K562 (cell line): ENCODE measurements at regions not wholly inside any gene's neighbourhood (a gene's known extent, or its start where the extent isn't known, plus 50 kb on each side); places are given as distances from the start of the nearest gene placed in this dataset.

Experiments
- ATAC-seq: fragments of 200-7000 bp; cut with Tn5 transposase; 3 replicates; pipeline ENCODE4 v1.9.1; 2020; ENCODE audit warnings: moderate library complexity
- BruUV-seq: library from RNA; stranded (reverse); fragments of 400-500 nt; replicated peaks from 2 replicates; lab custom pipeline; 2021; lab: Mats Ljungman, UMichigan
- CTCF ChIA-PET: fragments of 300-600 bp; formaldehyde crosslinking; extraction: SDS; loops from one replicate; lab custom pipeline; 2021; ENCODE audit warnings: low intra/inter-chr PET ratio; lab: Yijun Ruan, JAX
- POLR2A ChIA-PET: fragments of 300-600, 350-650 bp; sonication (Branson Sonifier 250); formaldehyde crosslinking; extraction: SDS; loops from one replicate; lab custom pipeline; 2021; ENCODE audit warnings: antibody characterized with exemption, inconsistent platforms; lab: Yijun Ruan, JAX
- DNase-seq, 4 experiments: peaks; one replicate each; pipeline versions ENCODE4 v3.0.0 to v3.0.0-alpha.2; 2011 to 2018; ENCODE audit warnings: low spot score in 3 of 4, mixed read lengths in 3 of 4; ENCODE audit errors: extremely low read depth in 1 of 4
- FAIRE-seq: peaks from 2 replicates; lab custom pipeline; 2011; peaks lifted over from hg19 to GRCh38; lab: Jason Lieb, UNC
- H2AFZ ChIP-seq: 2 replicates; pipeline ENCODE4 v1.6.0; 2011; ENCODE audit warnings: low read depth, low read length, control low read depth, inconsistent platforms
- H3K27ac ChIP-seq: fragments of 200-600 bp; 3 replicates; pipeline ENCODE4 v1.8.0; 2011; ENCODE audit warnings: low read depth, mild to moderate bottlenecking, control low read depth, inconsistent platforms, low read length, moderate library complexity, mixed read lengths; ENCODE audit errors: extremely low read depth
- H3K27me3 ChIP-seq, 2 experiments: fragments of 300-600 bp in 1 of 2; 2 replicates in 1 of 2; 3 replicates in 1 of 2; pipeline versions ENCODE4 v1.6.0 to v1.8.0; 2011; ENCODE audit warnings: inconsistent platforms in 2 of 2, low read length in 2 of 2, mild to moderate bottlenecking in 1 of 2, mixed read lengths in 1 of 2, moderate library complexity in 1 of 2; ENCODE audit not compliant: control insufficient read depth in 2 of 2, insufficient read depth in 2 of 2
- H3K36me3 ChIP-seq: fragments of 300-600 bp; 3 replicates; pipeline ENCODE4 v1.8.0; 2011; ENCODE audit warnings: mild to moderate bottlenecking, low read length, inconsistent platforms; ENCODE audit not compliant: control insufficient read depth, insufficient read depth
- H3K4me1 ChIP-seq, 2 experiments: fragments of 200-600 bp in 1 of 2; replicated peaks in 1 of 2; 2 replicates in 1 of 2; 3 replicates in 1 of 2; pipeline versions ENCODE4 v1.5.1 to v1.8.0; 2011; ENCODE audit warnings: inconsistent platforms in 2 of 2, low read length in 2 of 2, mild to moderate bottlenecking in 1 of 2, mixed read lengths in 1 of 2, moderate library complexity in 1 of 2; ENCODE audit not compliant: control insufficient read depth in 2 of 2, insufficient read depth in 2 of 2
- H3K4me2 ChIP-seq: 2 replicates; pipeline ENCODE4 v1.6.1; 2011; ENCODE audit warnings: low read length, control low read depth, inconsistent platforms, mixed read lengths; ENCODE audit not compliant: insufficient read depth
- H3K4me3 ChIP-seq: fragments of 200-600 bp; sonication (generic), shearing (Covaris generic); 2 replicates; pipeline ENCODE4 v1.5.1; 2016; ENCODE audit warnings: control low read depth, inconsistent platforms
- H3K79me2 ChIP-seq: fragments of 200-600 bp; 3 replicates; pipeline ENCODE4 v1.8.0; 2011; ENCODE audit warnings: low read length, inconsistent platforms; ENCODE audit not compliant: control insufficient read depth, insufficient read depth
- H3K9ac ChIP-seq, 2 experiments: 2 replicates each; pipeline versions ENCODE4 v1.6.0 to v1.6.1; 2011; ENCODE audit warnings: low read depth in 2 of 2, low read length in 2 of 2, control low read depth in 1 of 2, inconsistent platforms in 1 of 2, mild to moderate bottlenecking in 1 of 2, mixed read lengths in 1 of 2; ENCODE audit not compliant: insufficient read depth in 1 of 2
- H3K9me1 ChIP-seq: one replicate; pipeline ENCODE4 v1.6.0; 2011; ENCODE audit warnings: inconsistent platforms, mild to moderate bottlenecking, low read length, moderate library complexity; ENCODE audit not compliant: control insufficient read depth, insufficient read depth
- H3K9me3 ChIP-seq: replicated peaks from 2 replicates; pipeline ENCODE4 v1.5.1; 2011; ENCODE audit warnings: low read depth, low read length, inconsistent platforms; ENCODE audit not compliant: control insufficient read depth, insufficient read depth
- H4K20me1 ChIP-seq: replicated peaks from 2 replicates; pipeline ENCODE4 v1.6.1; 2011; ENCODE audit warnings: low read length, inconsistent platforms, mixed read lengths; ENCODE audit not compliant: control insufficient read depth, insufficient read depth
- ETV1 ChIP-seq: fragments of 450-650 bp; conservative IDR thresholded peaks from 2 replicates; pipeline ENCODE4 v1.6.1; 2016; ENCODE audit warnings: missing genetic modification characterization, control low read depth, low read depth, missing compliant biosample characterization
- JUND ChIP-seq, 2 experiments: IDR thresholded peaks; 2 replicates in 1 of 2; 3 replicates in 1 of 2; pipeline ENCODE4 v1.6.1; 2011; ENCODE audit warnings: borderline replicate concordance in 2 of 2, low read depth in 2 of 2, low read length in 2 of 2, improper control_type of control experiment in 1 of 2, missing biosample characterization in 1 of 2, missing genetic modification characterization in 1 of 2, missing genetic modification reagents in 1 of 2
- MAZ ChIP-seq, 2 experiments: fragments of 450-650 bp in 1 of 2; sonication (generic) in 1 of 2; formaldehyde crosslinking; IDR thresholded peaks in 1 of 2; conservative IDR thresholded peaks in 1 of 2; 2 replicates each; pipeline versions ENCODE4 v1.4.0 to v1.5.0; 2020; ENCODE audit warnings: mild to moderate bottlenecking in 1 of 2, missing genetic modification reagents in 1 of 2
- SMARCE1 ChIP-seq: fragments of 450-650 bp; IDR thresholded peaks from 2 replicates; pipeline ENCODE4 v1.7.1; 2016; ENCODE audit warnings: mild to moderate bottlenecking
- SREBF1 ChIP-seq: fragments of 150-350 bp; IDR thresholded peaks from 2 replicates; pipeline ENCODE4 v1.6.1; 2014; ENCODE audit warnings: antibody characterized with exemption, low read depth, low read length, borderline replicate concordance
- ZNF146 ChIP-seq: IDR thresholded peaks from one replicate; pipeline ENCODE4 v1.6.1; 2018; ENCODE audit warnings: missing compliant biosample characterization; ENCODE audit not compliant: unreplicated experiment
- WGBS: fragments of 100-300 bp; shearing (Covaris generic); methylation state at CpG from one replicate; pipeline ENCODE4 v1.1.6; 2016; ENCODE audit warnings: low coverage, mixed read lengths; ENCODE audit not compliant: insufficient coverage; ENCODE audit errors: missing lambda C conversion rate; 5-methylcytosine and 5-hydroxymethylcytosine counted together
- in situ Hi-C: fragments of 300-500 bp; cut with MboI; formaldehyde crosslinking; loops from 4 replicates; pipeline ENCODE4 v1.15.0; 2018; ENCODE audit warnings: inconsistent platforms, mixed read lengths
- intact Hi-C: fragments of 100-400 bp; cut with micrococcal nuclease; formaldehyde crosslinking; loops from 2 replicates; pipeline ENCODE4 v1.14.2; 2022
- TF ChIP-seq, protein P1 (sequence below): fragments of 450-650 bp; IDR thresholded peaks from 2 replicates; pipeline ENCODE4 v1.6.1; 2016
- TF ChIP-seq, protein P2 (sequence below): sonication (generic); formaldehyde crosslinking; IDR thresholded peaks from 2 replicates; pipeline ENCODE4 v1.8.1; 2022; ENCODE audit warnings: missing genetic modification reagents
- TF ChIP-seq, protein P3 (sequence below): fragments of 250-450 bp; sonication (Bioruptor Pico); IDR thresholded peaks from 2 replicates; pipeline ENCODE4 v1.8.0; 2021; ENCODE audit warnings: mild to moderate bottlenecking, moderate library complexity
- TF ChIP-seq, protein P4 (sequence below): sonication (generic); formaldehyde crosslinking; IDR thresholded peaks from 2 replicates; pipeline ENCODE4 v1.8.0; 2022; ENCODE audit warnings: missing genetic modification reagents, mild to moderate bottlenecking, borderline replicate concordance

DNA sequence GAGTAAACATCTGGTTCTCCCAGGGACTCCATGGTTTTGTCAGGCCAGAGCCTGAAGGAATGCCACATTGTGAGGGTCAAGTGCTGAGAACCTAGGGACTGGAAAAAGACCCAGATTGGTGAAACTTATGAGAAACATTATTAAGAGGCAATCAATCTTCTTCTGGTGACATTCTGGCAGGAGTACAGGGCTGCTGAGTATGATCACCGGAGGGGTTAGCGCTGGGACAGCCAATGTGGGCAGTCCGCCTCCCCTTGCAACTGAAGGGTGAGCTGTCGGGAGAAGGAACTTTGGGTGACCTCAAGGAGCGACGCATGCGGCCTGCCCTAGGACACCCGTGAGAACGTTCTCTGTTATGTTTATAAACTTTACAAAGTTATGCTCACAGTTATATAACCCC lies 429.0 kb downstream of the LMO4 start:
- H4K20me1 ChIP-seq = no peaks in the 10 kb centered on the region
- no TSS peak for BruUV-seq
- FAIRE-seq = no peak
- 6% methylated on average over 9 of the region's 9 CpGs for WGBS
- H3K4me3 ChIP-seq = no peak overlapping the region
- H3K27ac ChIP-seq = no peak overlapping the region
- H3K4me2 ChIP-seq = no peak overlapping the region
- TF ChIP-seq MAZ (CRISPR knock-in tag; conservative IDR thresholded peaks at IDR 0.05 in 1 of 2, IDR thresholded peaks at IDR 0.05 in 1 of 2) = no peak
- TF ChIP-seq, protein P1, sequence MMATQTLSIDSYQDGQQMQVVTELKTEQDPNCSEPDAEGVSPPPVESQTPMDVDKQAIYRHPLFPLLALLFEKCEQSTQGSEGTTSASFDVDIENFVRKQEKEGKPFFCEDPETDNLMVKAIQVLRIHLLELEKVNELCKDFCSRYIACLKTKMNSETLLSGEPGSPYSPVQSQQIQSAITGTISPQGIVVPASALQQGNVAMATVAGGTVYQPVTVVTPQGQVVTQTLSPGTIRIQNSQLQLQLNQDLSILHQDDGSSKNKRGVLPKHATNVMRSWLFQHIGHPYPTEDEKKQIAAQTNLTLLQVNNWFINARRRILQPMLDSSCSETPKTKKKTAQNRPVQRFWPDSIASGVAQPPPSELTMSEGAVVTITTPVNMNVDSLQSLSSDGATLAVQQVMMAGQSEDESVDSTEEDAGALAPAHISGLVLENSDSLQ = no peak
- no peak for TF ChIP-seq SMARCE1
- no peak for TF ChIP-seq ETV1
- H3K9me1 ChIP-seq = no peaks in the 10 kb centered on the region
- no peaks in the 10 kb centered on the region for H3K4me1 ChIP-seq
- H2AFZ ChIP-seq = no peak overlapping the region
- no peaks in the 10 kb centered on the region for H3K27me3 ChIP-seq
- intact Hi-C loops = no loop called here
- no peak overlapping the region for H3K9ac ChIP-seq
- in situ Hi-C loops = no loop called here
- H3K9me3 ChIP-seq = no peaks in the 10 kb centered on the region
- ChIA-PET CTCF (no interaction called here), POLR2A (no interaction called here)
- peak in 1 of 4 experiments; percentile 3 for DNase-seq
- H3K79me2 ChIP-seq = no peaks in the 10 kb centered on the region
- H3K36me3 ChIP-seq = no peaks in the 10 kb centered on the region
- ATAC-seq = no peak

DNA sequence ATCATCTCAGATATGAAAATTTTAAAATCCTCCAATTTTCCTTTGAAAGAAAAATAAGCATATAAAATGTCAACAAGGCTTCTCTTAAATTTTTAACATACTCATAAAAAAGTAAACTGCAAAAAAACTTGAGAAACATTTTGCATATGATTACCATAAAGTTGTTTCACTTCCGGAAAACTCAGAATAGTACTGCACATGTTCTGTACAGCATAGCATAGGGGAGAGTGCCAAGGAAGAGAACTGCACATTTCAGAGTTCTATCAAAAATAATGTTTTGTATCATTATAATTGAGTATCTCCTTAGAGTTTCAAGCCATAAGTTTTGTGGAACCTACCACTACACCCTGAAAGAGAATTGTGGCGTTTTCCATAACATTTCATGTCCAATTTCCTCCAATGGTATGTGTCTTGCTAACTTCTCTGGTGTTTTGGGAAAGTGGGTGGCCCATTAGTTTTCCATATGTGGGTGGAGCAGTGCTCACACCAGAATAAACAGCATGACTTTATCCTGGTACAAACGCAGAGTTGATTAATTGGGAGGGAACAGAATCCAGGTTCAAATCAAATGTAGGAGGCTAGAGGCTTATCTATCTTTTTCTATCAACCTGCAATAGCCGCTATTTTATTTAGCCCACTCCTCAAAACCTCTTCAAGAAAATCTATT lies 430.9 kb downstream of the LMO4 start:
- Histone ChIP-seq H4K20me1 (no peaks in the 10 kb centered on the region), H3K27me3 (no peaks in the 10 kb centered on the region), H3K4me3 (no peak overlapping the region), H3K9me1 (no peaks in the 10 kb centered on the region), H3K4me1 (no peaks in the 10 kb centered on the region), H3K79me2 (no peaks in the 10 kb centered on the region), H3K9me3 (no peaks in the 10 kb centered on the region), H2AFZ (no peak overlapping the region), H3K9ac (no peak overlapping the region), H3K27ac (no peak overlapping the region), H3K36me3 (no peaks in the 10 kb centered on the region), H3K4me2 (no peak overlapping the region)
- POLR2A ChIA-PET = no interaction called here
- no peak for ATAC-seq
- CTCF ChIA-PET = no interaction called here
- 4% methylated on average over 4 of the region's 4 CpGs for WGBS
- intact Hi-C loops = no loop called here
- FAIRE-seq = no peak
- no peak for DNase-seq
- BruUV-seq = no TSS peak
- in situ Hi-C loops = no loop called here
- TF ChIP-seq, protein P2, sequence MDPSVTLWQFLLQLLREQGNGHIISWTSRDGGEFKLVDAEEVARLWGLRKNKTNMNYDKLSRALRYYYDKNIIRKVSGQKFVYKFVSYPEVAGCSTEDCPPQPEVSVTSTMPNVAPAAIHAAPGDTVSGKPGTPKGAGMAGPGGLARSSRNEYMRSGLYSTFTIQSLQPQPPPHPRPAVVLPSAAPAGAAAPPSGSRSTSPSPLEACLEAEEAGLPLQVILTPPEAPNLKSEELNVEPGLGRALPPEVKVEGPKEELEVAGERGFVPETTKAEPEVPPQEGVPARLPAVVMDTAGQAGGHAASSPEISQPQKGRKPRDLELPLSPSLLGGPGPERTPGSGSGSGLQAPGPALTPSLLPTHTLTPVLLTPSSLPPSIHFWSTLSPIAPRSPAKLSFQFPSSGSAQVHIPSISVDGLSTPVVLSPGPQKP (CRISPR knock-in tag) = no peak
- TF ChIP-seq, protein P3, sequence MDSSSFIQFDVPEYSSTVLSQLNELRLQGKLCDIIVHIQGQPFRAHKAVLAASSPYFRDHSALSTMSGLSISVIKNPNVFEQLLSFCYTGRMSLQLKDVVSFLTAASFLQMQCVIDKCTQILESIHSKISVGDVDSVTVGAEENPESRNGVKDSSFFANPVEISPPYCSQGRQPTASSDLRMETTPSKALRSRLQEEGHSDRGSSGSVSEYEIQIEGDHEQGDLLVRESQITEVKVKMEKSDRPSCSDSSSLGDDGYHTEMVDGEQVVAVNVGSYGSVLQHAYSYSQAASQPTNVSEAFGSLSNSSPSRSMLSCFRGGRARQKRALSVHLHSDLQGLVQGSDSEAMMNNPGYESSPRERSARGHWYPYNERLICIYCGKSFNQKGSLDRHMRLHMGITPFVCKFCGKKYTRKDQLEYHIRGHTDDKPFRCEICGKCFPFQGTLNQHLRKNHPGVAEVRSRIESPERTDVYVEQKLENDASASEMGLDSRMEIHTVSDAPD (CRISPR knock-in tag) = no peak
- no peak for TF ChIP-seq SREBF1
- no peak for TF ChIP-seq ZNF146
- TF ChIP-seq, protein P4, sequence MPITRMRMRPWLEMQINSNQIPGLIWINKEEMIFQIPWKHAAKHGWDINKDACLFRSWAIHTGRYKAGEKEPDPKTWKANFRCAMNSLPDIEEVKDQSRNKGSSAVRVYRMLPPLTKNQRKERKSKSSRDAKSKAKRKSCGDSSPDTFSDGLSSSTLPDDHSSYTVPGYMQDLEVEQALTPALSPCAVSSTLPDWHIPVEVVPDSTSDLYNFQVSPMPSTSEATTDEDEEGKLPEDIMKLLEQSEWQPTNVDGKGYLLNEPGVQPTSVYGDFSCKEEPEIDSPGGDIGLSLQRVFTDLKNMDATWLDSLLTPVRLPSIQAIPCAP (CRISPR knock-in tag) = no peak
- TF ChIP-seq JUND (IDR thresholded peaks at IDR 0.05; ENCODE audit: borderline replicate concordance, low read depth, low read length) = no peak
- TF ChIP-seq JUND (tag; IDR thresholded peaks at IDR 0.05; ENCODE audit: borderline replicate concordance, low read depth, low read length) = no peak
